ENCODE measurements at regions not wholly inside any gene's neighbourhood (a gene's known extent, or its start where the extent isn't known, plus 50 kb on each side); places are given as distances from the start of the nearest gene placed in this dataset.

GRCh38 chr7:79664884-79665676, 211.6 kb upstream of the MAGI2 start:
- no peak overlapping the region for H3K4me3 ChIP-seq (ENCODE audit: low read depth, low read length)
- H3K4me1 ChIP-seq = no peaks in the 10 kb centered on the region
- intact Hi-C loops (cut with micrococcal nuclease; ENCODE audit: unreplicated experiment) = no loop called here
- H3K9me3 ChIP-seq = no peaks in the 10 kb centered on the region
- no peaks in the 10 kb centered on the region for H3K36me3 Mint-ChIP-seq (ENCODE audit: insufficient read depth, unreplicated experiment)
- H3K36me3 ChIP-seq (ENCODE audit: control insufficient read depth, insufficient read depth, low read length) = no peaks in the 10 kb centered on the region
- TF ChIP-seq, protein P1, sequence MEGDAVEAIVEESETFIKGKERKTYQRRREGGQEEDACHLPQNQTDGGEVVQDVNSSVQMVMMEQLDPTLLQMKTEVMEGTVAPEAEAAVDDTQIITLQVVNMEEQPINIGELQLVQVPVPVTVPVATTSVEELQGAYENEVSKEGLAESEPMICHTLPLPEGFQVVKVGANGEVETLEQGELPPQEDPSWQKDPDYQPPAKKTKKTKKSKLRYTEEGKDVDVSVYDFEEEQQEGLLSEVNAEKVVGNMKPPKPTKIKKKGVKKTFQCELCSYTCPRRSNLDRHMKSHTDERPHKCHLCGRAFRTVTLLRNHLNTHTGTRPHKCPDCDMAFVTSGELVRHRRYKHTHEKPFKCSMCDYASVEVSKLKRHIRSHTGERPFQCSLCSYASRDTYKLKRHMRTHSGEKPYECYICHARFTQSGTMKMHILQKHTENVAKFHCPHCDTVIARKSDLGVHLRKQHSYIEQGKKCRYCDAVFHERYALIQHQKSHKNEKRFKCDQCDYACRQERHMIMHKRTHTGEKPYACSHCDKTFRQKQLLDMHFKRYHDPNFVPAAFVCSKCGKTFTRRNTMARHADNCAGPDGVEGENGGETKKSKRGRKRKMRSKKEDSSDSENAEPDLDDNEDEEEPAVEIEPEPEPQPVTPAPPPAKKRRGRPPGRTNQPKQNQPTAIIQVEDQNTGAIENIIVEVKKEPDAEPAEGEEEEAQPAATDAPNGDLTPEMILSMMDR (IDR thresholded peaks at IDR 0.05; ENCODE audit: insufficient read depth in 1 of 2, low read depth in 1 of 2, low read length in 1 of 2, severe bottlenecking in 1 of 2, unreplicated experiment in 1 of 2) = no peak
- H3K27me3 Mint-ChIP-seq (ENCODE audit: insufficient read depth, unreplicated experiment) = no peaks in the 10 kb centered on the region
- ChIA-PET POLR2A (no interaction called here), CTCF (no interaction called here)
- H3K4me1 Mint-ChIP-seq (ENCODE audit: low read depth, unreplicated experiment) = no peaks in the 10 kb centered on the region
- H3K27ac Mint-ChIP-seq (ENCODE audit: unreplicated experiment) = no peak overlapping the region
- H3K27me3 ChIP-seq (replicated peaks; ENCODE audit: control insufficient read depth, insufficient read depth, low read length) = no peaks in the 10 kb centered on the region
- peaks cover 18% of the 10 kb centered on the region for H3K9me3 Mint-ChIP-seq (ENCODE audit: unreplicated experiment)
- no TSS peak for BruUV-seq (replicated peaks)
- H3K4me3 Mint-ChIP-seq (ENCODE audit: unreplicated experiment) = no peak overlapping the region
- DNase-seq = no peak

DNA sequence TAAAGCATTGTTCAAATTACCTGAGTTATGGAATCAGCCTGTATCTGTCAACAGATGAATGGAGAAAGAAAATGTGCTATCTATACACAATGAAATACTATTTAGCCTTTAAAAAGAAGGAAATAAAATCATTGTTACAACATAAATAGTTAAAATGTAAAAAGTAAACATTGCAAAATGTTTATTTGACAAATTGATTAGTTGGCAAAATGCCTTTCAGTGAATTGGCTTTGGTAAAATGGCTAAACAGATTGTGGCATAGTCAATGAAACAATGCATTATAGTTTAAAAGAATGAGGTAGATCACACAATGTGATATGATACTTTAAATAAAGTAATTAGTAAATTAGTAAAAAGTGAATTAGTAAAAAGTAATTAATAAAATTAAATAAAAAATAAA, 204.8 kb upstream of the MAGI2 start:
- CTCF ChIA-PET = no interaction called here
- intact Hi-C loops (cut with micrococcal nuclease; ENCODE audit: unreplicated experiment) = no loop called here
- Mint-ChIP-seq H3K36me3 (ENCODE audit: insufficient read depth, unreplicated experiment) (no peaks in the 10 kb centered on the region), H3K27me3 (ENCODE audit: insufficient read depth, unreplicated experiment) (no peaks in the 10 kb centered on the region), H3K27ac (ENCODE audit: unreplicated experiment) (no peak overlapping the region), H3K4me1 (ENCODE audit: low read depth, unreplicated experiment) (no peaks in the 10 kb centered on the region), H3K4me3 (ENCODE audit: unreplicated experiment) (no peak overlapping the region), H3K9me3 (ENCODE audit: unreplicated experiment) (no peaks in the 10 kb centered on the region)
- DNase-seq = no peak
- Histone ChIP-seq H3K36me3 (ENCODE audit: control insufficient read depth, insufficient read depth, low read length) (no peaks in the 10 kb centered on the region), H3K27me3 (replicated peaks; ENCODE audit: control insufficient read depth, insufficient read depth, low read length) (no peaks in the 10 kb centered on the region), H3K9me3 (no peaks in the 10 kb centered on the region), H3K4me3 (ENCODE audit: low read depth, low read length) (no peak overlapping the region), H3K4me1 (no peaks in the 10 kb centered on the region)
- no TSS peak for BruUV-seq (replicated peaks)
- POLR2A ChIA-PET = no interaction called here
- TF ChIP-seq, protein P1 (IDR thresholded peaks at IDR 0.05; ENCODE audit: insufficient read depth in 1 of 2, low read depth in 1 of 2, low read length in 1 of 2, severe bottlenecking in 1 of 2, unreplicated experiment in 1 of 2) = no peak

- Histone ChIP-seq H3K27me3 (replicated peaks; ENCODE audit: control insufficient read depth, insufficient read depth, low read length) (no peaks in the 10 kb centered on the region), H3K9me3 (no peaks in the 10 kb centered on the region), H3K4me3 (ENCODE audit: low read depth, low read length) (no peak overlapping the region), H3K36me3 (ENCODE audit: control insufficient read depth, insufficient read depth, low read length) (no peaks in the 10 kb centered on the region), H3K4me1 (peaks cover 9% of the 10 kb centered on the region)
- Mint-ChIP-seq H3K4me3 (ENCODE audit: unreplicated experiment) (no peak overlapping the region), H3K27ac (ENCODE audit: unreplicated experiment) (no peak overlapping the region), H3K9me3 (ENCODE audit: unreplicated experiment) (no peaks in the 10 kb centered on the region), H3K36me3 (ENCODE audit: insufficient read depth, unreplicated experiment) (no peaks in the 10 kb centered on the region), H3K4me1 (ENCODE audit: low read depth, unreplicated experiment) (peaks cover 15% of the 10 kb centered on the region), H3K27me3 (ENCODE audit: insufficient read depth, unreplicated experiment) (no peaks in the 10 kb centered on the region)
- no TSS peak for BruUV-seq (replicated peaks)
- intact Hi-C loops (cut with micrococcal nuclease; ENCODE audit: unreplicated experiment) = no loop called here
- DNase-seq = no peak
- TF ChIP-seq, protein P1 (IDR thresholded peaks at IDR 0.05; ENCODE audit: insufficient read depth in 1 of 2, low read depth in 1 of 2, low read length in 1 of 2, severe bottlenecking in 1 of 2, unreplicated experiment in 1 of 2) = no peak
- ChIA-PET POLR2A (no interaction called here), CTCF (no interaction called here)
These were observed 199.7 kb upstream of the MAGI2 start for GRCh38 chr7:79653136-79653631.
